GM12878 (cell line): ENCODE measurements at regions not wholly inside any gene's neighbourhood (a gene's known extent, or its start where the extent isn't known, plus 50 kb on each side); places are given as distances from the start of the nearest gene placed in this dataset.

ENCODE experiments used
- ATAC-seq: fragments of 200-7000 bp; cut with Tn5 transposase; 3 replicates; pipeline ENCODE4 v1.9.1; 2020; ENCODE audit warnings: mild to moderate bottlenecking, moderate library complexity
- BruUV-seq: library from RNA; stranded (reverse); fragments of 400-500 nt; replicated peaks from 2 replicates; lab custom pipeline; 2021; lab: Mats Ljungman, UMichigan
- CTCF ChIA-PET: fragments of 300-600 bp; sonication (Branson Sonifier 250); formaldehyde crosslinking; extraction: SDS; loops from one replicate; lab custom pipeline; 2021; ENCODE audit warnings: inconsistent platforms; lab: Yijun Ruan, JAX
- POLR2A ChIA-PET: fragments of 350-600 bp; formaldehyde crosslinking; extraction: SDS; loops from one replicate; lab custom pipeline; 2021; ENCODE audit warnings: inconsistent platforms; lab: Charles Lee
- RAD21 ChIA-PET: fragments of 300-600 bp; sonication (Branson Sonifier 250); formaldehyde crosslinking; loops from one replicate; lab custom pipeline; 2023; ENCODE audit warnings: antibody characterized with exemption; ENCODE audit not compliant: unreplicated experiment; lab: Charles Lee
- SMC1A ChIA-PET: fragments of 300-600 bp; sonication (Branson Sonifier 250); formaldehyde crosslinking; loops from one replicate; lab custom pipeline; 2023; ENCODE audit not compliant: unreplicated experiment, uncharacterized antibody; lab: Charles Lee
- DNase-seq: peaks from one replicate; pipeline ENCODE4 v3.0.0-alpha.2; 2011; ENCODE audit warnings: low read depth, low spot score
- FAIRE-seq: peaks from 3 replicates; lab custom pipeline; 2011; peaks lifted over from hg19 to GRCh38; lab: Jason Lieb, UNC
- H2AFZ ChIP-seq: 2 replicates; pipeline ENCODE4 v1.6.0; 2011; ENCODE audit warnings: low read depth, low read length, control low read depth; ENCODE audit not compliant: control insufficient read depth
- H3K27ac ChIP-seq: 2 replicates; pipeline ENCODE4 v1.5.1; 2011; ENCODE audit warnings: control low read depth; ENCODE audit not compliant: control insufficient read depth, insufficient read depth
- H3K27me3 ChIP-seq, 2 experiments: replicated peaks in 1 of 2; 2 replicates each; pipeline versions ENCODE4 v1.6.0 to v1.6.1; 2011; ENCODE audit warnings: low read length in 1 of 2; ENCODE audit not compliant: control insufficient read depth in 2 of 2, insufficient read depth in 2 of 2
- H3K36me3 ChIP-seq, 2 experiments: 2 replicates each; pipeline ENCODE4 v1.5.1; 2011; ENCODE audit warnings: low read length in 1 of 2; ENCODE audit not compliant: control insufficient read depth in 2 of 2, insufficient read depth in 2 of 2
- H3K4me1 ChIP-seq: 2 replicates; pipeline ENCODE4 v1.6.1; 2011; ENCODE audit warnings: mild to moderate bottlenecking, low read length, moderate library complexity, mixed read lengths; ENCODE audit not compliant: control insufficient read depth, insufficient read depth
- H3K4me2 ChIP-seq: 2 replicates; pipeline ENCODE4 v1.6.0; 2011; ENCODE audit warnings: control low read depth; ENCODE audit not compliant: control insufficient read depth, insufficient read depth
- H3K4me3 ChIP-seq: fragments of 200-600 bp; sonication (generic); 2 replicates; pipeline ENCODE4 v1.5.1; 2016
- H3K79me2 ChIP-seq: 2 replicates; pipeline ENCODE4 v1.6.0; 2011; ENCODE audit warnings: low read length; ENCODE audit not compliant: control insufficient read depth, insufficient read depth
- H3K9ac ChIP-seq: 2 replicates; pipeline ENCODE4 v1.8.0; 2011; ENCODE audit warnings: low read length, control low read depth, mixed read lengths; ENCODE audit not compliant: control insufficient read depth, insufficient read depth
- H3K9me3 ChIP-seq: replicated peaks from 3 replicates; pipeline ENCODE4 v1.5.1; 2011; ENCODE audit warnings: mild to moderate bottlenecking, low read length; ENCODE audit not compliant: control insufficient read depth, insufficient read depth
- H4K20me1 ChIP-seq: 2 replicates; pipeline ENCODE4 v1.6.0; 2011; ENCODE audit not compliant: control insufficient read depth, insufficient read depth
- BHLHE40 ChIP-seq, 2 experiments: fragments of 450-650 bp in 1 of 2; IDR thresholded peaks; 2 replicates each; pipeline ENCODE4 v1.6.1; 2011 to 2017; ENCODE audit warnings: low read depth in 2 of 2, borderline replicate concordance in 1 of 2, improper control_type of control experiment in 1 of 2, low read length in 1 of 2, mild to moderate bottlenecking in 1 of 2
- BRCA1 ChIP-seq: IDR thresholded peaks from 2 replicates; pipeline ENCODE4 v1.6.1; 2011; ENCODE audit warnings: low read depth, low read length, improper control_type of control experiment
- ELK1 ChIP-seq: IDR thresholded peaks from 2 replicates; pipeline ENCODE4 v1.6.1; 2012; ENCODE audit warnings: low read depth, low read length, improper control_type of control experiment
- ESRRA ChIP-seq: IDR thresholded peaks from 2 replicates; pipeline ENCODE4 v1.6.1; 2012; ENCODE audit warnings: mild to moderate bottlenecking, low read length, improper control_type of control experiment
- GABPA ChIP-seq: IDR thresholded peaks from 2 replicates; pipeline ENCODE4 v1.6.1; 2014; ENCODE audit warnings: antibody characterized with exemption, low read depth, mild to moderate bottlenecking, inconsistent platforms
- KLF5 ChIP-seq: fragments of 450-650 bp; IDR thresholded peaks from 2 replicates; pipeline ENCODE4 v1.6.1; 2014; ENCODE audit warnings: mild to moderate bottlenecking; ENCODE audit not compliant: partially characterized antibody
- MEF2B ChIP-seq: fragments of 450-650 bp; IDR thresholded peaks from 2 replicates; pipeline ENCODE4 v1.6.1; 2018; ENCODE audit warnings: mild to moderate bottlenecking, moderate library complexity; ENCODE audit not compliant: partially characterized antibody, poor library complexity, severe bottlenecking
- POLR2AphosphoS2 ChIP-seq: IDR thresholded peaks from 2 replicates; pipeline ENCODE4 v1.6.1; 2011; ENCODE audit warnings: low read depth, mild to moderate bottlenecking, low read length, improper control_type of control experiment, moderate library complexity
- RFX5 ChIP-seq: IDR thresholded peaks from 2 replicates; pipeline ENCODE4 v1.6.1; 2011; ENCODE audit warnings: low read depth, low read length, improper control_type of control experiment
- STAT3 ChIP-seq: IDR thresholded peaks from 2 replicates; pipeline ENCODE4 v1.6.1; 2011; ENCODE audit warnings: low read depth, low read length, improper control_type of control experiment
- ZSCAN29 ChIP-seq: fragments of 450-650 bp; IDR thresholded peaks from 2 replicates; pipeline ENCODE4 v1.6.1; 2017; ENCODE audit warnings: mild to moderate bottlenecking, moderate library complexity
- ZZZ3 ChIP-seq: IDR thresholded peaks from 2 replicates; pipeline ENCODE4 v1.6.1; 2011; ENCODE audit warnings: low read depth; ENCODE audit not compliant: control insufficient read depth, insufficient read length
- WGBS: methylation state at CpG from one replicate; pipeline ENCODE4 v1.1.6; 2016; ENCODE audit warnings: low lambda C conversion rate; ENCODE audit not compliant: insufficient replicate concordance, insufficient coverage; ENCODE audit errors: missing lambda C conversion rate; 5-methylcytosine and 5-hydroxymethylcytosine counted together
- in situ Hi-C: fragments of 300-500 bp; cut with MboI; formaldehyde crosslinking; loops from 9 replicates; pipeline ENCODE4 v1.14.3; 2018; ENCODE audit warnings: mixed read lengths
- intact Hi-C: fragments of 100-400 bp; cut with micrococcal nuclease; formaldehyde crosslinking; loops from one replicate; pipeline ENCODE4 v1.14.2; 2022; ENCODE audit not compliant: unreplicated experiment
- TF ChIP-seq, protein P1 (sequence below), 3 experiments: IDR thresholded peaks in 2 of 3; conservative IDR thresholded peaks in 1 of 3; 2 replicates each; pipeline ENCODE4 v1.5.1; 2011; ENCODE audit warnings: low read depth in 3 of 3, low read length in 3 of 3, mild to moderate bottlenecking in 3 of 3, control low read depth in 2 of 3, moderate library complexity in 2 of 3, inconsistent platforms in 1 of 3, mixed read lengths in 1 of 3; ENCODE audit not compliant: control insufficient read depth in 2 of 3, insufficient read depth in 1 of 3; ENCODE audit errors: extremely low read depth in 1 of 3

DNA sequence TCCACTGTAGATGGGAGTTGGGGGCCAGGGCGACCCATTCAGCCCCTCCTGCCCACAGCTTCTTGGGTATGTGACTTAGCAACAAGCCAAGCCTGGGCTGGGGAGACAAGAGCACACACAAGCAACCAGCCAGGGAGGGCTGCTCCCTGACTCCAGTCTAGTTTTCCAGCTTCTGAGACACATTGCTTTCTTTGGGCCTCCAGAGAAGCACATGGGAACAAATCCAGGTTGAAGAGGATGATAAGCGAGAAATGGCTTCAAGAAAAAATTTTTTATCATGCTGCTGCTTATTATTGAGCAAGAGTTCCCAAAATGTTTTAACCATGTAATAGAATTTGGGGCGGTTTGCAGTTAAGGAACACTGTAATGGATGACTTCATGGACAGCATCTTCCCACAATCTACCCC, 173.7 kb downstream of the SOX9 start:
- no peak for ATAC-seq

GRCh38 chr17:72295916-72296315, 175.1 kb downstream of the SOX9 start:
- 76% methylated on average over 4 of the region's 4 CpGs for WGBS
- RAD21 ChIA-PET, result interaction anchor here (0.8 to 1.9 kb wide), 4 partner anchors 13 to 124 kb away, joined by 3 to 6 read pairs (median 4); no protein-coding TSS in a partner anchor
- TF ChIP-seq GABPA, result no peak
- TF ChIP-seq, protein P1, sequence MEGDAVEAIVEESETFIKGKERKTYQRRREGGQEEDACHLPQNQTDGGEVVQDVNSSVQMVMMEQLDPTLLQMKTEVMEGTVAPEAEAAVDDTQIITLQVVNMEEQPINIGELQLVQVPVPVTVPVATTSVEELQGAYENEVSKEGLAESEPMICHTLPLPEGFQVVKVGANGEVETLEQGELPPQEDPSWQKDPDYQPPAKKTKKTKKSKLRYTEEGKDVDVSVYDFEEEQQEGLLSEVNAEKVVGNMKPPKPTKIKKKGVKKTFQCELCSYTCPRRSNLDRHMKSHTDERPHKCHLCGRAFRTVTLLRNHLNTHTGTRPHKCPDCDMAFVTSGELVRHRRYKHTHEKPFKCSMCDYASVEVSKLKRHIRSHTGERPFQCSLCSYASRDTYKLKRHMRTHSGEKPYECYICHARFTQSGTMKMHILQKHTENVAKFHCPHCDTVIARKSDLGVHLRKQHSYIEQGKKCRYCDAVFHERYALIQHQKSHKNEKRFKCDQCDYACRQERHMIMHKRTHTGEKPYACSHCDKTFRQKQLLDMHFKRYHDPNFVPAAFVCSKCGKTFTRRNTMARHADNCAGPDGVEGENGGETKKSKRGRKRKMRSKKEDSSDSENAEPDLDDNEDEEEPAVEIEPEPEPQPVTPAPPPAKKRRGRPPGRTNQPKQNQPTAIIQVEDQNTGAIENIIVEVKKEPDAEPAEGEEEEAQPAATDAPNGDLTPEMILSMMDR (IDR thresholded peaks at IDR 0.05 in 2 of 3, conservative IDR thresholded peaks at IDR 0.05 in 1 of 3; ENCODE audit: control insufficient read depth in 2 of 3, extremely low read depth in 1 of 3, insufficient read depth in 1 of 3, low read depth in 3 of 3, low read length in 3 of 3), result no peak
- TF ChIP-seq ZSCAN29, result no peak
- TF ChIP-seq ESRRA, result no peak
- TF ChIP-seq MEF2B, result no peak

More for the DNA sequence above, 173.7 kb downstream of the SOX9 start:
- ChIA-PET RAD21 (no interaction called here), CTCF (no interaction called here), POLR2A (interaction anchor here (0.5 kb wide), 1 partner anchor 46 kb away, joined by 6 read pairs; no protein-coding TSS in a partner anchor), SMC1A (no interaction called here)
- WGBS, result 34% methylated on average over 3 of the region's 3 CpGs
- FAIRE-seq (no peak), DNase-seq (no peak)
- Histone ChIP-seq H3K79me2 (no peaks in the 10 kb centered on the region), H3K9me3 (no peaks in the 10 kb centered on the region; the same call in 2 of the 3 replicates), H3K27me3 (no peaks in the 10 kb centered on the region), H3K4me2 (no peak overlapping the region), H4K20me1 (no peaks in the 10 kb centered on the region), H3K27ac (no peak overlapping the region), H2AFZ (no peak overlapping the region), H3K9ac (no peak overlapping the region), H3K4me3 (no peak overlapping the region), H3K36me3 (no peaks in the 10 kb centered on the region), H3K4me1 (peaks cover 11% of the 10 kb centered on the region)
- no peak for TF ChIP-seq ELK1
- no peak for TF ChIP-seq STAT3
- TF ChIP-seq POLR2AphosphoS2, result no peak
- TF ChIP-seq KLF5, result no peak
- no peak for TF ChIP-seq RFX5
- no peak for TF ChIP-seq BRCA1
- TF ChIP-seq ZZZ3, result no peak
- TF ChIP-seq BHLHE40 (IDR thresholded peaks at IDR 0.05; ENCODE audit: borderline replicate concordance in 1 of 2, low read depth in 2 of 2, low read length in 1 of 2), result no peak
- BruUV-seq, result no TSS peak
- intact Hi-C loops, result no loop called here
- in situ Hi-C loops, result no loop called here

More at GRCh38 chr17:72295916-72296315, 175.1 kb downstream of the SOX9 start:
- Histone ChIP-seq H3K4me3 (no peak overlapping the region), H3K79me2 (no peaks in the 10 kb centered on the region), H3K9me3 (no peaks in the 10 kb centered on the region), H3K4me1 (peaks cover 11% of the 10 kb centered on the region), H2AFZ (no peak overlapping the region), H4K20me1 (no peaks in the 10 kb centered on the region), H3K36me3 (no peaks in the 10 kb centered on the region), H3K4me2 (no peak overlapping the region), H3K27me3 (no peaks in the 10 kb centered on the region), H3K9ac (no peak overlapping the region), H3K27ac (no peak overlapping the region)
- ChIA-PET CTCF (interaction anchor here (0.7 to 1.3 kb wide), 4 partner anchors 8 to 244 kb away, joined by 3 to 4 read pairs (median 3); no protein-coding TSS in a partner anchor), SMC1A (interaction anchor here (0.9 to 2.2 kb wide), 6 partner anchors 11 to 997 kb away, joined by 3 to 7 read pairs (median 4); no protein-coding TSS in a partner anchor), POLR2A (no interaction called here)
- in situ Hi-C loops (no loop called here), intact Hi-C loops (no loop called here)
- FAIRE-seq (no peak), DNase-seq (no peak), ATAC-seq (no peak)
- no TSS peak for BruUV-seq
